ENCODE measurements at regions not wholly inside any gene's neighbourhood (a gene's known extent, or its start where the extent isn't known, plus 50 kb on each side); places are given as distances from the start of the nearest gene placed in this dataset.

DNA sequence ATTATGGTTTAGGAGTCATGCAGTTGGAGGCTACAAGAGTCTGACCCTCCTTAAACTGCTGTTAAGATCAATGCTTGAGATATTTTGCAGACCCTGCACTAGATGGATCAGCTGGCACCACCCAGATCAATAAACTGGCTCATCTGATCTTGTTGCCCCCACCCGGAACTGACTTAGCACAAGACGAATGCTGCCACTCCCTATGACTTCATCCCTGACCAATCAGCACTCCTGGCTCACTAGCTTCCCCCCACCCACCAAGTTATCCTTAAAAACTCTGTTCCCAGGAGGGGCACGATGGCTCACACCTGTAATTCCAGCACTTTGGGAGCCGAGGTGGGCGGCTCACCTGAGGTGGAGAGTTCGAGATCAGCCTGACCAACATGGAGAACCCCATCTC lies 594.0 kb downstream of the NTRK3 start:
- TF ChIP-seq CTCF (conservative IDR thresholded peaks at IDR 0.05; ENCODE audit: low read length): no peak
- no peak for TF ChIP-seq EZH2phosphoT487 (IDR thresholded peaks at IDR 0.05; ENCODE audit: borderline replicate concordance, low read depth, low read length)

Measured in OCI-LY7 (cell line).